BLaER1 treated with 17β-estradiol and CSF1 and Interleukin-3, amounts not matched to agents 10 nM and 100 nM (cell line): ENCODE measurements at regions not wholly inside any gene's neighbourhood (a gene's known extent, or its start where the extent isn't known, plus 50 kb on each side); places are given as distances from the start of the nearest gene placed in this dataset.

Experiments
- H3K27ac ChIP-seq, 11 experiments: shearing (Covaris generic); formaldehyde crosslinking; 2 replicates each; pipeline ENCODE4 v1.8.1; 2022
- H3K27me3 ChIP-seq, 11 experiments: shearing (Covaris generic); formaldehyde crosslinking; 2 replicates each; pipeline ENCODE4 v1.8.1; 2022
- H3K36me3 ChIP-seq, 11 experiments: shearing (Covaris generic); formaldehyde crosslinking; 2 replicates each; pipeline ENCODE4 v1.8.1; 2022
- H3K4me1 ChIP-seq, 10 experiments: shearing (Covaris generic); formaldehyde crosslinking; 2 replicates each; pipeline ENCODE4 v1.8.1; 2022
- H3K4me2 ChIP-seq, 11 experiments: shearing (Covaris generic); formaldehyde crosslinking; 2 replicates each; pipeline ENCODE4 v1.8.1; 2022
- H3K4me3 ChIP-seq, 10 experiments: shearing (Covaris generic); formaldehyde crosslinking; 2 replicates each; pipeline ENCODE4 v1.8.1; 2022
- H3K9ac ChIP-seq, 11 experiments: shearing (Covaris generic); formaldehyde crosslinking; 2 replicates each; pipeline ENCODE4 v1.8.1; 2022
- H3K9me3 ChIP-seq, 11 experiments: shearing (Covaris generic); formaldehyde crosslinking; replicated peaks in 1 of 11; 2 replicates each; pipeline ENCODE4 v1.8.1; 2022
- H4K20me1 ChIP-seq, 11 experiments: shearing (Covaris generic); formaldehyde crosslinking; 2 replicates each; pipeline ENCODE4 v1.8.1; 2022
- Cebpa-rat ChIP-seq, 11 experiments: shearing (Covaris generic); IDR thresholded peaks; 2 replicates each; pipeline ENCODE4 v1.8.1; 2022

DNA sequence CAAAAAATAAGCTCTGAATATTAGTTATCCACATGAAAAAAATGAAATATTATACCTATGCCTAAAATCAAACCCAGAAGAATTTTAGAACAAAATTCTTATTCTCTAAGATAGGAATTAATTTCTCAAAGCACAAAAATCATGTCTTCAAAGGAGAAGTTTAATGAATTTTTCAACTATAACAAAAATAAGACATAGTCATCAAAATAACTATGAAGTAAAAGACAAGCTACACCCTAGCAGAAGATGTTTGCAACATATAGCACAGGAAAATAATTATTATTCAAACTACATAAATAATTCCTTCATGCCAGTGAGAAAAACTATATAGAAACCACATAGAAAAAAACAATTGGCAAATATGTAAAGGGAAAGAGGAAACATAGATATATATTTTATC is 1203.6 kb upstream of the GJE1 start:
- no peaks in the 10 kb centered on the region for H4K20me1 ChIP-seq
- peaks cover 0 to 5% (median 0%) of the 10 kb centered on the region in 11 experiments; a peak in 2 of 22 replicates for H3K9me3 ChIP-seq
- H3K36me3 ChIP-seq, result no peaks in the 10 kb centered on the region
- no peak overlapping the region for H3K4me3 ChIP-seq
- no peak overlapping the region for H3K4me2 ChIP-seq
- H3K9ac ChIP-seq, result no peak overlapping the region
- H3K27me3 ChIP-seq, result no peaks in the 10 kb centered on the region
- no peak for TF ChIP-seq Cebpa-rat (IDR thresholded peaks at IDR 0.05)
- H3K4me1 ChIP-seq, result no peaks in the 10 kb centered on the region; a peak in 1 of 20 replicates
- H3K27ac ChIP-seq, result no peak overlapping the region

DNA sequence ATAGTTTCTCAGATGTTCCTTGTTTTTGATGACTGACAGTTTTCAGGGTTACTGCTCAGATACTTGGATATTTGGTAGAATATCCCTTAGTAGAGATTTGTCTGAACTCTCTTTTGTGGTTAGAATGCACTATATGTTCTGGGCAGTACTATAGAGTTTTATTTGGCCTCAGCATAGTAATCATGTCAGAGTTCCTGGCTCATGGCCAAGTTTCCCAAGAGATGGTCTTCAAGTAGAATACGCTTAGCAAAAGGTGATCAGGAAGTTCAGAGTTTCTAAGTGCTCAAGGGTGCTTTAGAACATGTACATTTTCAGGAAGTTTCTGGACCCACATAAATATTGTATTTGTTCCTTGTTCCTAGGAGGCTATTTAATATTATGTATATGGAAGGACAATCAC is 1209.7 kb upstream of the GJE1 start:
- no peak overlapping the region for H3K4me2 ChIP-seq
- H3K4me3 ChIP-seq, result no peak overlapping the region
- no peaks in the 10 kb centered on the region for H4K20me1 ChIP-seq
- no peaks in the 10 kb centered on the region for H3K27me3 ChIP-seq
- H3K9me3 ChIP-seq, result peaks cover 0 to 1% (median 0%) of the 10 kb centered on the region in 11 experiments; a peak in 1 of 22 replicates
- no peak overlapping the region for H3K9ac ChIP-seq
- no peak overlapping the region for H3K27ac ChIP-seq
- no peaks in the 10 kb centered on the region for H3K36me3 ChIP-seq
- TF ChIP-seq Cebpa-rat (IDR thresholded peaks at IDR 0.05), result no peak
- no peaks in the 10 kb centered on the region; a peak in 1 of 20 replicates for H3K4me1 ChIP-seq

DNA sequence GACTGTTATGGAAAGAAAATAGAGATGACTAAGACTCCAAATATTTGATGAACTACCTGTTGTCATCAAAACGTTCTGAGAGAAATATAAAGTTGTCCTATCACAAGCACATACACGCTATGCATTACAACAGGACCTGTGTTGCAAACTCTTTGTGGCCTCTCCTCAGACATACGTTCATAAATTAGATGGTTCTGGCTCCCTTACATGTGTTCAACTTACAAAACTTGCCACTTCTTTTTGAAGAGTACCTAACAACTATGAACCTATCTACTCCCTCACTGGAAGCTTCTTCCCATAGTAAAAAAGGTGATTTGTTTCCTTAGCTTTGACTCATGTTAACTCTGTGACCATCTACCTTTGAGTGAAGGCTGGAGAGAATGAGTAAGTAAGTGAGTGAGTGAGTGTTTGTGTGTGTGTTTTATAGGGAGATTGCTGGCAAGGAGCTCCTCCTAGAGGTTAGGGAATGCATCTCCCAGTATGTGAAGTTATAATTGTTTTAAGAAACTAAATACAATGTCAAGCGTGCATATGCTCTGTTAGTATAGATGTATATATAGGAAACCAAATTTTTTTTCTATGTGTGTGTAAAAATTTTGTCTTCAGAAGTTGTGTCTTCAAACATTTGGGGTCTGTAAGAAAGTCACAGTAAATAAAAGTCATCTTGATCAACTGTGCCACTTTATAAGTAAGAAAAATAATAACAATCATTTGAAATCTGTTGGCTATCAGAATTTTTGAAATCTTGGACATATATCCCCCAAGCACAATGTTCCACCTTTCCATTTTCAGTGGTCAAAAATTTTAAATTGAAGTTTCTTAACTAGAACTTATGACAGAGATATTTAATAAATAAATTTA is 1211.1 kb upstream of the GJE1 start:
- H3K9me3 ChIP-seq, result no peaks in the 10 kb centered on the region
- no peak overlapping the region for H3K9ac ChIP-seq
- H3K4me2 ChIP-seq, result no peak overlapping the region
- H4K20me1 ChIP-seq, result no peaks in the 10 kb centered on the region
- H3K27me3 ChIP-seq, result no peaks in the 10 kb centered on the region
- TF ChIP-seq Cebpa-rat (IDR thresholded peaks at IDR 0.05), result no peak
- no peaks in the 10 kb centered on the region; a peak in 1 of 20 replicates for H3K4me1 ChIP-seq
- H3K4me3 ChIP-seq, result no peak overlapping the region
- H3K36me3 ChIP-seq, result no peaks in the 10 kb centered on the region
- H3K27ac ChIP-seq, result no peak overlapping the region

DNA sequence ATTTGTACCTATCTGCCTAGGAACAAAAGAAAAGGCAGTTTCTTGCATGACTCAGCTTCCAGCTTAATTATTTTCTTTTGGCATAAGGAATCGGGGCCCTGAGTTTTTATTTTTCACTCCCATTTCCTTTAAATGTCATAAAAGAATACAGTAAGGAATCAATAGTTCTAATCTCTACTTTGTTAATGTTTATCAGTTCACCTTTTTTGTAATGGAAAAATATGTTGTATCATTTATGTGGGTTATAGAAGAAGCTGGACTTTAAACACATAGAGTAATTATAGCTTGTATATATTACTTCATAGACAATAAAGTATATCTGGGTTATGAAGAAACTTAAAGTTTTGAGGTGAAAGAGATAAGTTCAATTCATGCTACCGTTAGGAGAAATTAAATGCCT is 1214.8 kb upstream of the GJE1 start:
- no peaks in the 10 kb centered on the region for H3K4me1 ChIP-seq
- H3K36me3 ChIP-seq, result no peaks in the 10 kb centered on the region
- H3K27me3 ChIP-seq, result no peaks in the 10 kb centered on the region
- no peak overlapping the region for H3K27ac ChIP-seq
- no peaks in the 10 kb centered on the region for H4K20me1 ChIP-seq
- no peaks in the 10 kb centered on the region for H3K9me3 ChIP-seq
- H3K9ac ChIP-seq, result no peak overlapping the region
- no peak for TF ChIP-seq Cebpa-rat (IDR thresholded peaks at IDR 0.05)
- H3K4me3 ChIP-seq, result no peak overlapping the region
- H3K4me2 ChIP-seq, result no peak overlapping the region

DNA sequence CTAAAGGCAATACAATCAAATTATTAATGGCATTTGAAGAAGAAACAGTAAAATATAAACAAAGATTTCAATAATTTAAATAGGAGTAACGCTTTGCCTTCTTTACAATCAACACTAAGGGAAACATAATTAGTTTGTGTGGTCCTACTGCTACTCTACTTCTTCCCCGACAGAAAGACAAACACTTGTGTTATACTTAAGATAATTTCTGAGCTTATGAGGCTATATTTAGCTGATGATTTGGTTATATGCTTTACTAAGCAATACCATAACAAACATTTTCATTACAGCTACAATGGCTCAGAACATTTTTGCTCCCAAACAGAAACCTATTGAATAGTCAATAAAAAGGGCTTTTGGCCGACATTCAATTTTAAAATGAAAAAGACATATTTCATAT is 1217.2 kb upstream of the GJE1 start:
- no peaks in the 10 kb centered on the region for H3K27me3 ChIP-seq
- H3K36me3 ChIP-seq, result no peaks in the 10 kb centered on the region
- H3K4me2 ChIP-seq, result no peak overlapping the region
- no peak overlapping the region for H3K9ac ChIP-seq
- H3K9me3 ChIP-seq, result no peaks in the 10 kb centered on the region
- H3K4me3 ChIP-seq, result no peak overlapping the region
- no peak overlapping the region for H3K27ac ChIP-seq
- no peak for TF ChIP-seq Cebpa-rat (IDR thresholded peaks at IDR 0.05)
- no peaks in the 10 kb centered on the region for H3K4me1 ChIP-seq
- no peaks in the 10 kb centered on the region for H4K20me1 ChIP-seq

DNA sequence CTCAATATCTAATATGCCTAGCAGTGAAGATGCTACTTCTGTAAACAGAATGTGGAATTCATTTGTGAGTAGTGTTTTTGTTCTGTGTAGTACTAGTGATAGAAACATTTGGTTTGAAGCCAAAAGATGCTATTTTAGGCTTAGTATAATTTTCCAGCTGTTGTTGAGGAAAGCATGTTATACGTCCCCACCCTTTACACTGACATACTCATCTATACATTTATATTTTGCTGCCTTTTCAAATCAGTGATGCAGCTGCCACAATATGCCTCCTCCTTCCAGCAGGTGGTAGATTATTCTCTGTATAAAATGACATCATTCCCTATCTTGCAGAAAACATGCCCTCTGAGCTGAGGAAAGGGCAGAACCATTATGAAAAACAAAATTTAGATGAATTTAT is 1217.6 kb upstream of the GJE1 start:
- no peaks in the 10 kb centered on the region for H3K9me3 ChIP-seq
- no peaks in the 10 kb centered on the region for H3K4me1 ChIP-seq
- H3K9ac ChIP-seq, result no peak overlapping the region
- H3K27me3 ChIP-seq, result no peaks in the 10 kb centered on the region
- H3K36me3 ChIP-seq, result no peaks in the 10 kb centered on the region
- no peak overlapping the region for H3K27ac ChIP-seq
- no peaks in the 10 kb centered on the region for H4K20me1 ChIP-seq
- no peak overlapping the region for H3K4me3 ChIP-seq
- no peak overlapping the region for H3K4me2 ChIP-seq
- no peak for TF ChIP-seq Cebpa-rat (IDR thresholded peaks at IDR 0.05)

DNA sequence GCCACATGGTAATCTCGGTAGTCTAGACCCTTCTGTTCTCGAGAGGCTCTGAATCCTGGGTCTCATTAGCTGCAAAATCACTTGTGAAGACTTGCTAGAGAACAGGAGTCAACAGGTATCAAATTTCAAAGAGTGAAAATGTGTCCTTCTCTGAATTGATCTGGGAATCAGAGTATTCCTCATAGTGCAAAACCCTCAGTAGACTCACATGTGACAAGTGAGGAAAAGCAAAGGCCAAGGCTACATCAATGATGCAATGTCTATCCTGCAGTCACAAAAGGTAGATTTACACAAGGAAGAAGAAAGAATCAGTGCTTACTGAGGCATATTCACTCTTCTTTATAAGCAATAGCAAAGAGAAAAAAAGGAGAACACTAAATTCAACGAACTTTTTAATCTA is 1220.0 kb upstream of the GJE1 start:
- Histone ChIP-seq H4K20me1 (no peaks in the 10 kb centered on the region), H3K4me1 (no peaks in the 10 kb centered on the region), H3K27ac (no peak overlapping the region), H3K4me3 (no peak overlapping the region), H3K36me3 (no peaks in the 10 kb centered on the region), H3K9me3 (peaks cover 0 to 11% (median 7%) of the 10 kb centered on the region in 11 experiments; a peak in 14 of 22 replicates), H3K9ac (no peak overlapping the region), H3K4me2 (no peak overlapping the region), H3K27me3 (no peaks in the 10 kb centered on the region)
- TF ChIP-seq Cebpa-rat (IDR thresholded peaks at IDR 0.05), result no peak

DNA sequence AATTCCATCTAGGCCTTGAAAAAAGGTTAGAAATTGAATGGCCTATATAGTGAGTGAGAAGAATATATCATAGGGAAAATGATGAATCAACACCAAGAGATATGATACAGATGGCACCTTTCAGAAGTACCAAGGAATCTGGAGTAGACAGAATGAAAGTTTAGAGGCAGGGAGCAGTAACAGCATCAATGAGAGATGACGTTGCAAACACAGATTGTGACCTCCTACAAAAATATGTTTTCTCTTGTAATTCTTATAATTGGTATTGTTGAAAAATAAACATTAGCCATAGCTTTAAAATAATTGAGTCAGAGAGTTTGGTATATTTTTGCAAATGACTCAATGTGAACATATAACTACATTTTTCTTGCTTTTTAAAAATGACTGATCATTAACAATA is 1223.1 kb upstream of the GJE1 start:
- peaks cover 5 to 22% (median 14%) of the 10 kb centered on the region in 11 experiments; a peak in 16 of 22 replicates for H3K9me3 ChIP-seq
- no peak for TF ChIP-seq Cebpa-rat (IDR thresholded peaks at IDR 0.05)
- H3K4me2 ChIP-seq, result no peak overlapping the region
- no peaks in the 10 kb centered on the region for H3K27me3 ChIP-seq
- H4K20me1 ChIP-seq, result no peaks in the 10 kb centered on the region
- no peak overlapping the region for H3K4me3 ChIP-seq
- H3K27ac ChIP-seq, result no peak overlapping the region
- no peaks in the 10 kb centered on the region for H3K4me1 ChIP-seq
- no peaks in the 10 kb centered on the region for H3K36me3 ChIP-seq
- H3K9ac ChIP-seq, result no peak overlapping the region

DNA sequence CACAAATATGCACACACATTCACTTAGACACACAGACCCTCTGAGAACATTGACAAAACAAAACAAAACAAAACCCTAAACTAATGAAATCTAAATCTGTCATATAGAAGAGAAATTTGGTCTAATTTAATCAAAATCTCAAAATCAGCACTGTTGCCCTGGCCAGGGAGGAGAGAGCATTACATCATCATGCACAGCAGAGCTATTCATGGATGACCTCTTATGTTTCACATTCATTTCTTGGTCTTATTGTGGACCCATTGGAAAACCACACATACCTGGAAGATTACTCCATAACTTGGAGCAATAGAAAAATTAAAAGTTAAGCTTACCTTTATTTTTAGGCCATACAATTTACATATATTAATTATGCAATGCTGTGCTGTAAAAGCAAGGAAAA is 1223.6 kb upstream of the GJE1 start:
- H3K9ac ChIP-seq, result no peak overlapping the region
- no peak for TF ChIP-seq Cebpa-rat (IDR thresholded peaks at IDR 0.05)
- H3K4me2 ChIP-seq, result no peak overlapping the region
- H3K4me1 ChIP-seq, result no peaks in the 10 kb centered on the region
- no peaks in the 10 kb centered on the region for H4K20me1 ChIP-seq
- H3K9me3 ChIP-seq, result peaks cover 5 to 22% (median 14%) of the 10 kb centered on the region in 11 experiments; a peak in 16 of 22 replicates
- H3K4me3 ChIP-seq, result no peak overlapping the region
- H3K36me3 ChIP-seq, result no peaks in the 10 kb centered on the region
- H3K27ac ChIP-seq, result no peak overlapping the region
- no peaks in the 10 kb centered on the region for H3K27me3 ChIP-seq

DNA sequence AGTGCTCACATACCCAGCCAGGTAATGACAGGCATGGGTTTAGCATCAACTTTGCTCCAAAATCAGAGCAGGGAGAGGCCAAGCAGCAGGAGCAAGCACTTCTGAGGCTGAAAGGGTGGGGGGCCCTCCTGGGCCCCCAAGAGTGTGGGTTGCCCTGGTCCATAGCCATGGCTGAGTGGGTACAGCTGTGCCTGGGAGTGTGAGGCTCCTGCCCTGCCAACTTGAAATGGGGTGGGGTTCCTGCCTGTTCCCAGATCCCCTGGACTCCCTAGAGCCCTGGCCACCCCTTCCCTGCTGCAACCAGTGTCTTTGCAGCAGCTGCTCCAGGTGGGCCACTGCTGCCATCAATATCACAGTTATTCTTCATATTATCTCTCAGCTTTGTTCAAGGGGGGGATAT is 1224.2 kb upstream of the GJE1 start:
- no peak overlapping the region for H3K4me3 ChIP-seq
- no peaks in the 10 kb centered on the region for H4K20me1 ChIP-seq
- H3K9me3 ChIP-seq, result peaks cover 5 to 22% (median 14%) of the 10 kb centered on the region in 11 experiments; a peak in 16 of 22 replicates
- no peaks in the 10 kb centered on the region for H3K4me1 ChIP-seq
- H3K9ac ChIP-seq, result no peak overlapping the region
- no peak for TF ChIP-seq Cebpa-rat (IDR thresholded peaks at IDR 0.05)
- no peaks in the 10 kb centered on the region for H3K36me3 ChIP-seq
- no peaks in the 10 kb centered on the region for H3K27me3 ChIP-seq
- H3K4me2 ChIP-seq, result no peak overlapping the region
- no peak overlapping the region for H3K27ac ChIP-seq
